Posterior cingulate gyrus (tissue), 11 donors: ENCODE measurements at regions not wholly inside any gene's neighbourhood (a gene's known extent, or its start where the extent isn't known, plus 50 kb on each side); places are given as distances from the start of the nearest gene placed in this dataset.

Experiments used
- DNase-seq, 10 donors: peaks; one replicate each; pipeline versions ENCODE4 v3.0.0 to v3.0.0-alpha.2; 2020 to 2021; ENCODE audit warnings: mixed read lengths in 3 of 10
- intact Hi-C: fragments of 100-400 bp; cut with DNase I; formaldehyde crosslinking; loops from one replicate; pipeline ENCODE4 v1.15.1; 2023

- no peak for DNase-seq
- intact Hi-C loops, result no loop called here
Observed at GRCh38 chr13:91154558-91155353, 192.7 kb upstream of the MIR17HG start.

GRCh38 chr13:91155512-91156114 is 191.9 kb upstream of the MIR17HG start:
- intact Hi-C loops, result no loop called here
- no peak for DNase-seq

- intact Hi-C loops, result no loop called here
- DNase-seq, result no peak
Observed at GRCh38 chr13:91157273-91158016, 190.0 kb upstream of the MIR17HG start.

GRCh38 chr13:91158017-91158395 is 189.5 kb upstream of the MIR17HG start:
- intact Hi-C loops, result no loop called here
- no peak for DNase-seq

- DNase-seq, result no peak
- intact Hi-C loops, result no loop called here
Observed at GRCh38 chr13:91162180-91162579, 185.3 kb upstream of the MIR17HG start.

GRCh38 chr13:91162589-91162988 is 184.9 kb upstream of the MIR17HG start:
- intact Hi-C loops, result no loop called here

GRCh38 chr13:91165758-91166157 is 181.7 kb upstream of the MIR17HG start:
- intact Hi-C loops, result no loop called here
- no peak for DNase-seq

More at GRCh38 chr13:91162589-91162988, 184.9 kb upstream of the MIR17HG start:
- no peak for DNase-seq

GRCh38 chr13:91166714-91167511 is 180.6 kb upstream of the MIR17HG start:
- DNase-seq, result no peak
- intact Hi-C loops, result no loop called here

GRCh38 chr13:91167706-91168385 is 179.6 kb upstream of the MIR17HG start:
- no peak for DNase-seq
- intact Hi-C loops, result no loop called here

- no peak for DNase-seq
- intact Hi-C loops, result no loop called here
Observed at GRCh38 chr13:91168386-91168711, 179.1 kb upstream of the MIR17HG start.

GRCh38 chr13:91169321-91170050 is 178.0 kb upstream of the MIR17HG start:
- DNase-seq, result no peak
- intact Hi-C loops, result no loop called here

- DNase-seq, result no peak
Observed at GRCh38 chr13:91172160-91172559, 175.3 kb upstream of the MIR17HG start.

GRCh38 chr13:91174886-91175501 is 172.5 kb upstream of the MIR17HG start:
- DNase-seq, result peak in 3 of 10 donors; percentile 62 to 79 (median 64)
- intact Hi-C loops, result no loop called here

More at GRCh38 chr13:91172160-91172559, 175.3 kb upstream of the MIR17HG start:
- intact Hi-C loops, result no loop called here

- intact Hi-C loops, result no loop called here
- no peak for DNase-seq
Observed at GRCh38 chr13:91178099-91178498, 169.4 kb upstream of the MIR17HG start.

GRCh38 chr13:91181892-91182291 is 165.6 kb upstream of the MIR17HG start:
- intact Hi-C loops, result no loop called here
- DNase-seq, result no peak

GRCh38 chr13:91184244-91184926 is 163.1 kb upstream of the MIR17HG start:
- no peak for DNase-seq
- intact Hi-C loops, result no loop called here

GRCh38 chr13:91185294-91185863 is 162.1 kb upstream of the MIR17HG start:
- DNase-seq, result no peak
- intact Hi-C loops, result loop anchor here (1.0 kb wide), 1 partner anchor 51 kb away; no protein-coding TSS in a partner anchor

- intact Hi-C loops, result no loop called here
- no peak for DNase-seq
Observed at GRCh38 chr13:91187522-91187921, 160.0 kb upstream of the MIR17HG start.
